Vagina (tissue), 2 donors: ENCODE measurements at regions not wholly inside any gene's neighbourhood (a gene's known extent, or its start where the extent isn't known, plus 50 kb on each side); places are given as distances from the start of the nearest gene placed in this dataset.
"Not testable (repeated sequence)": the region's sequence is repeated elsewhere in the genome, so short reads cannot be mapped to it uniquely, and the experiment has no call there.

Experiments used
- DNase-seq, 2 donors: peaks; one replicate each; pipeline ENCODE4 v3.0.0-alpha.2; 2017; ENCODE audit errors: extremely low spot score in 2 of 2
- H3K27ac ChIP-seq: fragments of 200-600 bp; sonication (generic); one replicate; pipeline ENCODE4 v1.5.1; 2019
- H3K27me3 ChIP-seq: fragments of 200-600 bp; sonication (generic); one replicate; pipeline ENCODE4 v1.5.1; 2019
- H3K36me3 ChIP-seq, 2 donors: fragments of 200-600 bp; sonication (generic); one replicate each; pipeline ENCODE4 v1.5.1; 2017 to 2019
- H3K4me1 ChIP-seq: fragments of 200-600 bp; sonication (generic); one replicate; pipeline ENCODE4 v1.5.1; 2019
- H3K4me3 ChIP-seq, 2 donors: fragments of 200-600 bp; sonication (generic); 1 replicate in 1 of 2; 2 replicates in 1 of 2; pipeline ENCODE4 v1.5.1; 2016 to 2019
- H3K9me3 ChIP-seq: fragments of 200-600 bp; sonication (generic); one replicate; pipeline ENCODE4 v1.5.1; 2019
- CTCF ChIP-seq, 3 experiments: fragments of 450-650 bp in 2 of 3; fragments of 200-600 bp in 1 of 3; sonication (generic) in 1 of 3; IDR thresholded peaks; one replicate each; pipeline ENCODE4 v1.5.1; 2017 to 2019; ENCODE audit warnings: antibody characterized with exemption in 3 of 3, mild to moderate bottlenecking in 2 of 3, moderate library complexity in 2 of 3
- POLR2A ChIP-seq, 2 donors: fragments of 450-650 bp; IDR thresholded peaks; one replicate each; pipeline ENCODE4 v1.6.1; 2017; ENCODE audit warnings: antibody characterized with exemption in 2 of 2, mild to moderate bottlenecking in 2 of 2, moderate library complexity in 2 of 2
- POLR2AphosphoS5 ChIP-seq, 2 donors: sonication (generic); formaldehyde crosslinking; IDR thresholded peaks; one replicate each; pipeline ENCODE4 v1.9.0; 2017; ENCODE audit warnings: antibody characterized with exemption in 2 of 2, mild to moderate bottlenecking in 2 of 2, low read depth in 1 of 2; ENCODE audit not compliant: insufficient read depth in 1 of 2
- intact Hi-C: fragments of 100-400 bp; cut with DNase I; formaldehyde crosslinking; loops from one replicate; pipeline ENCODE4 v1.15.1; 2023

GRCh38 chr4:94135701-94136100 lies 72.0 kb upstream of the SMARCAD1 start:
- no peak for TF ChIP-seq POLR2AphosphoS5 (IDR thresholded peaks at IDR 0.05; ENCODE audit: insufficient read depth in 1 of 2, low read depth in 1 of 2)
- no peak for TF ChIP-seq CTCF (IDR thresholded peaks at IDR 0.05)
- TF ChIP-seq POLR2A (IDR thresholded peaks at IDR 0.05): no peak
- intact Hi-C loops: no loop called here

GRCh38 chr4:94139931-94140612 lies 67.6 kb upstream of the SMARCAD1 start:
- no peak overlapping the region for H3K4me3 ChIP-seq
- intact Hi-C loops: no loop called here
- H3K4me1 ChIP-seq: no peaks in the 10 kb centered on the region
- DNase-seq: no peak
- no peak overlapping the region for H3K27ac ChIP-seq
- no peaks in the 10 kb centered on the region for H3K36me3 ChIP-seq
- H3K27me3 ChIP-seq: no peaks in the 10 kb centered on the region
- no peaks in the 10 kb centered on the region for H3K9me3 ChIP-seq
- TF ChIP-seq POLR2AphosphoS5 (IDR thresholded peaks at IDR 0.05; ENCODE audit: insufficient read depth in 1 of 2, low read depth in 1 of 2) (no peak), POLR2A (IDR thresholded peaks at IDR 0.05) (no peak), CTCF (IDR thresholded peaks at IDR 0.05) (no peak)

More at GRCh38 chr4:94135701-94136100, 72.0 kb upstream of the SMARCAD1 start:
- DNase-seq: no peak
- Histone ChIP-seq H3K27me3 (no peaks in the 10 kb centered on the region), H3K27ac (no peak overlapping the region), H3K9me3 (no peaks in the 10 kb centered on the region), H3K4me3 (no peak overlapping the region), H3K4me1 (no peaks in the 10 kb centered on the region), H3K36me3 (no peaks in the 10 kb centered on the region)

DNA sequence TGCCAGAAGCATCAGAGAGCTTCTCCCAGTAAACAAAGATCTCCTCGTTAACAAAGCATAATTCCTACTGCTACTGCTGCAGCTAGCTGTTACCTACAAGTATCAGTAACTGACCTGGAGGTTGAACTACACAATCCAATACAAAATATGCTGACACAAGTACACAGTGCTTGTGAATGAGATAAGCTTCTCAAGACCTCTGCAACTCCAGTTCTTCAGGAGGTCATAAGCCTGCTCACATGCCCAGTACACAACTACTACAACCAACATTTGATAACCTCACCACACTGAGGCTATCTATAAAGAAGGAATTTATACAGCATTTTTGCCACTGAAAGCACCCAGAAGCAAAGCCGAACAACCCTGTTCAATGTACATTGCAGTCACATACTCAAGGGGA lies 66.7 kb upstream of the SMARCAD1 start:
- no peaks in the 10 kb centered on the region for H3K27me3 ChIP-seq
- no peaks in the 10 kb centered on the region for H3K36me3 ChIP-seq
- no peak overlapping the region for H3K27ac ChIP-seq
- TF ChIP-seq POLR2AphosphoS5 (IDR thresholded peaks at IDR 0.05; ENCODE audit: insufficient read depth in 1 of 2, low read depth in 1 of 2): no peak
- TF ChIP-seq POLR2A (IDR thresholded peaks at IDR 0.05): no peak
- no peak for TF ChIP-seq CTCF (IDR thresholded peaks at IDR 0.05)
- no peaks in the 10 kb centered on the region for H3K9me3 ChIP-seq
- no peaks in the 10 kb centered on the region for H3K4me1 ChIP-seq
- intact Hi-C loops: no loop called here
- DNase-seq: no peak
- H3K4me3 ChIP-seq: no peak overlapping the region

GRCh38 chr4:94148052-94148451 lies 59.6 kb upstream of the SMARCAD1 start:
- H3K4me3 ChIP-seq, DNase-seq, H3K27ac ChIP-seq, H3K9me3 ChIP-seq, intact Hi-C loops, H3K36me3 ChIP-seq, H3K4me1 ChIP-seq, H3K27me3 ChIP-seq: not testable (repeated sequence)

DNA sequence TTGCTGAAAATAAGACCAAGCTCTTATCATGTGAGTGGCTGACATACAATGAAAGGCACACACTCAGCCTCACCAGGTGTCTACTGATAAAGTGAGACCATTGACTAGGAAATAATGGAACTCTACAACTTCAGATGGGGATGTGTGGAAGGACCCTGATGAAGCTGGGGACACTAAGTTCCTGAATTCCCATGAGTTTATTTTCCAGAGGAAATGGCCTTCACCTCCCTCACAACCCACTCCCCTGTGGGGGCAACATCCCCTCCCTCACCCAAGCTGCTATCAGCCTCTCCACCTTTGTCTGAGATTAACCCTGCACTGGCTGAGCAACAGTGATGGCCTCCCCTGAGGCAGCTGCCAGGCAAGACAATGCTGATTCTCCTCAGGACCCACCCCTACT lies 55.2 kb upstream of the SMARCAD1 start:
- Histone ChIP-seq H3K9me3 (no peaks in the 10 kb centered on the region), H3K4me1 (no peaks in the 10 kb centered on the region), H3K27ac (no peak overlapping the region), H3K36me3 (no peaks in the 10 kb centered on the region), H3K27me3 (no peaks in the 10 kb centered on the region), H3K4me3 (no peak overlapping the region)
- DNase-seq: no peak
- no peak for TF ChIP-seq POLR2A (IDR thresholded peaks at IDR 0.05)
- TF ChIP-seq CTCF (IDR thresholded peaks at IDR 0.05): no peak
- intact Hi-C loops: loop anchor here (10.0 kb wide), 1 partner anchor 698 kb away; no protein-coding TSS in a partner anchor

- not testable (repeated sequence) for DNase-seq, H3K4me3 ChIP-seq, H3K4me1 ChIP-seq, H3K27ac ChIP-seq, H3K36me3 ChIP-seq, H3K9me3 ChIP-seq, H3K27me3 ChIP-seq
- intact Hi-C loops: loop anchor here (10.0 kb wide), 1 partner anchor 701 kb away; no protein-coding TSS in a partner anchor
These were observed 52.3 kb upstream of the SMARCAD1 start for GRCh38 chr4:94155404-94155803.
